HEK293 (cell line): ENCODE measurements at regions not wholly inside any gene's neighbourhood (a gene's known extent, or its start where the extent isn't known, plus 50 kb on each side); places are given as distances from the start of the nearest gene placed in this dataset.

Experiments used
- CTCF ChIA-PET: fragments of 350-600 bp; formaldehyde crosslinking; extraction: SDS; loops from one replicate; lab custom pipeline; 2021; ENCODE audit warnings: antibody characterized with exemption; lab: Yijun Ruan, JAX
- POLR2A ChIA-PET: fragments of 300-600 bp; formaldehyde crosslinking; extraction: SDS; loops from one replicate; lab custom pipeline; 2020; ENCODE audit warnings: antibody characterized with exemption, inconsistent platforms; lab: Yijun Ruan, JAX
- H3K27ac ChIP-seq: fragments of 200-500 bp; sonication (Bioruptor generic); 2 replicates; pipeline ENCODE4 v1.5.1; 2014; ENCODE audit warnings: low read depth, low read length, control low read depth, inconsistent platforms; ENCODE audit errors: extremely low read depth
- H3K36me3 ChIP-seq, 2 experiments: fragments of 200-500 bp in 1 of 2; sonication (Bioruptor generic) in 1 of 2; 1 replicate in 1 of 2; 2 replicates in 1 of 2; pipeline ENCODE4 v1.5.1; 2014 to 2017; ENCODE audit warnings: inconsistent platforms in 2 of 2, low read length in 2 of 2; ENCODE audit not compliant: control insufficient read depth in 2 of 2, insufficient read depth in 1 of 2
- H3K4me1 ChIP-seq: fragments of 200-500 bp; sonication (Bioruptor generic); 2 replicates; pipeline ENCODE4 v1.5.1; 2014; ENCODE audit warnings: mild to moderate bottlenecking, low read length, inconsistent platforms; ENCODE audit not compliant: control insufficient read depth, insufficient read depth
- H3K4me3 ChIP-seq: 2 replicates; pipeline ENCODE4 v1.5.1; 2011; ENCODE audit warnings: low read depth, mild to moderate bottlenecking, control low read depth, low read length, moderate library complexity
- H3K9me3 ChIP-seq: fragments of 200-500 bp; sonication (Bioruptor generic); 2 replicates; pipeline ENCODE4 v1.5.1; 2014; ENCODE audit warnings: low read depth, low read length, inconsistent platforms; ENCODE audit not compliant: control insufficient read depth, insufficient read depth
- GFI1B ChIP-seq: fragments of 450-650 bp; formaldehyde crosslinking; IDR thresholded peaks from 2 replicates; pipeline ENCODE4 v1.5.1; 2016; ENCODE audit warnings: missing biosample characterization, missing genetic modification characterization
- MEIS1 ChIP-seq: sonication (generic); formaldehyde crosslinking; IDR thresholded peaks from 2 replicates; pipeline ENCODE4 v1.8.1; 2022; ENCODE audit warnings: missing genetic modification reagents, mild to moderate bottlenecking, borderline replicate concordance
- OSR2 ChIP-seq: fragments of 450-650 bp; formaldehyde crosslinking; IDR thresholded peaks from 2 replicates; pipeline ENCODE4 v1.5.1; 2016; ENCODE audit warnings: missing biosample characterization, missing genetic modification characterization
- REPIN1 ChIP-seq: fragments of 450-650 bp; formaldehyde crosslinking; IDR thresholded peaks from 2 replicates; pipeline ENCODE4 v1.5.1; 2017; ENCODE audit warnings: missing biosample characterization, missing genetic modification characterization, low read depth
- TCF7L2 ChIP-seq: IDR thresholded peaks from 2 replicates; pipeline ENCODE4 v1.6.1; 2011; ENCODE audit warnings: low read depth, mild to moderate bottlenecking, inconsistent platforms, low read length, moderate library complexity, borderline replicate concordance
- ZNF112 ChIP-seq: fragments of 450-650 bp; formaldehyde crosslinking; IDR thresholded peaks from 2 replicates; pipeline ENCODE4 v1.5.0; 2017; ENCODE audit warnings: missing biosample characterization, missing genetic modification characterization
- ZNF157 ChIP-seq: fragments of 450-650 bp; formaldehyde crosslinking; IDR thresholded peaks from 2 replicates; pipeline ENCODE4 v1.5.1; 2016; ENCODE audit warnings: missing biosample characterization, missing genetic modification characterization
- ZNF175 ChIP-seq: fragments of 450-650 bp; formaldehyde crosslinking; IDR thresholded peaks from 2 replicates; pipeline ENCODE4 v1.5.1; 2016; ENCODE audit warnings: missing biosample characterization, missing genetic modification characterization
- ZNF23 ChIP-seq: fragments of 450-650 bp; formaldehyde crosslinking; IDR thresholded peaks from 2 replicates; pipeline ENCODE4 v1.5.1; 2016; ENCODE audit warnings: missing biosample characterization, missing genetic modification characterization, borderline replicate concordance
- ZNF239 ChIP-seq: fragments of 450-650 bp; formaldehyde crosslinking; IDR thresholded peaks from 2 replicates; pipeline ENCODE4 v1.5.1; 2016; ENCODE audit warnings: missing biosample characterization, missing genetic modification characterization
- ZNF274 ChIP-seq, 2 experiments: fragments of 200-500 bp in 1 of 2; fragments of 450-650 bp in 1 of 2; sonication (Bioruptor generic) in 1 of 2; formaldehyde crosslinking in 1 of 2; IDR thresholded peaks; 2 replicates each; pipeline versions ENCODE4 v1.5.1 to v1.6.1; 2014 to 2016; ENCODE audit warnings: borderline replicate concordance in 1 of 2, inconsistent platforms in 1 of 2, low read length in 1 of 2, missing biosample characterization in 1 of 2, missing genetic modification characterization in 1 of 2
- ZNF423 ChIP-seq: fragments of 450-650 bp; formaldehyde crosslinking; IDR thresholded peaks from 2 replicates; pipeline ENCODE4 v1.5.1; 2016; ENCODE audit warnings: missing biosample characterization, missing genetic modification characterization
- ZNF473 ChIP-seq: fragments of 450-650 bp; formaldehyde crosslinking; IDR thresholded peaks from 2 replicates; pipeline ENCODE4 v1.5.1; 2017; ENCODE audit warnings: missing biosample characterization, missing genetic modification characterization
- ZNF585B ChIP-seq: fragments of 450-650 bp; formaldehyde crosslinking; IDR thresholded peaks from 2 replicates; pipeline ENCODE4 v1.5.1; 2016; ENCODE audit warnings: missing biosample characterization, missing genetic modification characterization
- ZNF624 ChIP-seq: fragments of 450-650 bp; formaldehyde crosslinking; IDR thresholded peaks from 2 replicates; pipeline ENCODE4 v1.5.1; 2017; ENCODE audit warnings: missing biosample characterization, missing genetic modification characterization
- ZNF629 ChIP-seq: fragments of 450-650 bp; formaldehyde crosslinking; IDR thresholded peaks from 2 replicates; pipeline ENCODE4 v1.5.1; 2017; ENCODE audit warnings: missing biosample characterization, missing genetic modification characterization
- ZNF768 ChIP-seq: fragments of 450-650 bp; formaldehyde crosslinking; IDR thresholded peaks from 2 replicates; pipeline ENCODE4 v1.5.1; 2018; ENCODE audit warnings: missing biosample characterization, mild to moderate bottlenecking, missing genetic modification characterization
- ZNF837 ChIP-seq: fragments of 450-650 bp; formaldehyde crosslinking; IDR thresholded peaks from 2 replicates; pipeline ENCODE4 v1.5.1; 2016; ENCODE audit warnings: missing biosample characterization, missing genetic modification characterization
- TF ChIP-seq, protein P1 (sequence below): fragments of 450-650 bp; formaldehyde crosslinking; IDR thresholded peaks from 2 replicates; pipeline ENCODE4 v1.5.1; 2016; ENCODE audit warnings: missing biosample characterization, missing genetic modification characterization, low read depth
- TF ChIP-seq, protein P2 (sequence below): fragments of 450-650 bp; formaldehyde crosslinking; IDR thresholded peaks from 2 replicates; pipeline ENCODE4 v1.5.1; 2017; ENCODE audit warnings: missing biosample characterization, missing genetic modification characterization
- TF ChIP-seq, protein P3 (sequence below): fragments of 450-650 bp; formaldehyde crosslinking; IDR thresholded peaks from 2 replicates; pipeline ENCODE4 v1.5.1; 2016; ENCODE audit warnings: missing biosample characterization, missing genetic modification characterization

DNA sequence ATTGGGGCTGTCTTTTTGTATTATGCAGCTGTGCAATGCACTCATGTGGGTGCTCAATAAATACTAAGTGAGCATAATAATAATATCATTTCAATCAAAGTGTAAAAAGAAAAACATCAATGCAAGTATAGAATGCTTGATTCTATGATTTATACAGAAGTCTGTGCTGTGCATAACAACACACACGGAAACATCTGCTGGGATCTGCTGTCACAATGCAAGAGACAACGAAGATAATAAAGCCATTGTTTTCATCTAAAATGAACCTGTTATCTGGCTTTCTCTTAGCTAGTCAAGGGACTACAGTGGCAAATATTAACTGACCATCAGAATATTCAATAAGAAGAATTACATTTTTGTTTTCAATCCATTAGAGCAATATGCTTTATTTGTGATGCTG lies 1156.9 kb upstream of the MAP3K7 start:
- CTCF ChIA-PET: interaction anchor here (0.7 kb wide), 1 partner anchor 347 kb away, joined by 4 read pairs; no protein-coding TSS in a partner anchor
- H3K4me1 ChIP-seq: no peaks in the 10 kb centered on the region
- H3K27ac ChIP-seq: no peak overlapping the region
- no peak overlapping the region for H3K4me3 ChIP-seq
- POLR2A ChIA-PET: no interaction called here
- TF ChIP-seq MEIS1: no peak
- TF ChIP-seq, all 188 proteins: peak for 0
- H3K36me3 ChIP-seq: no peaks in the 10 kb centered on the region
- H3K9me3 ChIP-seq: no peaks in the 10 kb centered on the region

DNA sequence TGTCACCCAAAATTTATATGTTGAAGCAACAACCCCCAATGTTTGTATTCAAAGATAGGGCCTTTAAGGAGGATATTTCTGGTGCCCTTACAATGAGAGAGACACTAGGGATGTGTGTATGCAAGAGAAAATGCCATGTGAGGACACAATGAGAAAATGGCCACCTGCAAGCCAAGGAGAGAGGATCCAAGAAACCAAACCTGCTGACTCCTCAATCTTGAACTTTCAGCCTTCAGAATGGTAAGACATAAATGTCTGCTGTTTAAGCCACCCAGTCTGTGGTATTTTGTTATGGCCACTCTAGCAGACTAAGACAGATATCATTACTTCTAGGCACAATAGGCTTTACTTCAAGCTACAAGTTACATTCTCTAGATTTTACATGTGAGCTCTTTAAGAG lies 1145.1 kb upstream of the MAP3K7 start:
- no peak for TF ChIP-seq ZNF473 (tag by site-specific recombination)
- no peak for TF ChIP-seq ZNF23 (tag by site-specific recombination)
- TF ChIP-seq ZNF175 (tag by site-specific recombination): no peak
- no peak for TF ChIP-seq GFI1B
- no peak for TF ChIP-seq ZNF239 (tag by site-specific recombination)
- TF ChIP-seq ZNF837 (tag by site-specific recombination): no peak
- TF ChIP-seq TCF7L2: no peak
- no peak for TF ChIP-seq OSR2
- TF ChIP-seq ZNF624 (tag by site-specific recombination): no peak
- no peak for TF ChIP-seq ZNF157 (tag by site-specific recombination)
- TF ChIP-seq ZNF423 (tag by site-specific recombination): no peak
- TF ChIP-seq ZNF585B: no peak
- TF ChIP-seq, protein P1, sequence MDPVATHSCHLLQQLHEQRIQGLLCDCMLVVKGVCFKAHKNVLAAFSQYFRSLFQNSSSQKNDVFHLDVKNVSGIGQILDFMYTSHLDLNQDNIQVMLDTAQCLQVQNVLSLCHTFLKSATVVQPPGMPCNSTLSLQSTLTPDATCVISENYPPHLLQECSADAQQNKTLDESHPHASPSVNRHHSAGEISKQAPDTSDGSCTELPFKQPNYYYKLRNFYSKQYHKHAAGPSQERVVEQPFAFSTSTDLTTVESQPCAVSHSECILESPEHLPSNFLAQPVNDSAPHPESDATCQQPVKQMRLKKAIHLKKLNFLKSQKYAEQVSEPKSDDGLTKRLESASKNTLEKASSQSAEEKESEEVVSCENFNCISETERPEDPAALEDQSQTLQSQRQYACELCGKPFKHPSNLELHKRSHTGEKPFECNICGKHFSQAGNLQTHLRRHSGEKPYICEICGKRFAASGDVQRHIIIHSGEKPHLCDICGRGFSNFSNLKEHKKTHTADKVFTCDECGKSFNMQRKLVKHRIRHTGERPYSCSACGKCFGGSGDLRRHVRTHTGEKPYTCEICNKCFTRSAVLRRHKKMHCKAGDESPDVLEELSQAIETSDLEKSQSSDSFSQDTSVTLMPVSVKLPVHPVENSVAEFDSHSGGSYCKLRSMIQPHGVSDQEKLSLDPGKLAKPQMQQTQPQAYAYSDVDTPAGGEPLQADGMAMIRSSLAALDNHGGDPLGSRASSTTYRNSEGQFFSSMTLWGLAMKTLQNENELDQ: no peak
- no peak for TF ChIP-seq REPIN1 (tag by site-specific recombination)
- no peak for TF ChIP-seq ZNF629
- no peak for TF ChIP-seq ZNF112 (tag by site-specific recombination)
- no peak for TF ChIP-seq ZNF768 (tag by site-specific recombination)
- TF ChIP-seq, protein P2, sequence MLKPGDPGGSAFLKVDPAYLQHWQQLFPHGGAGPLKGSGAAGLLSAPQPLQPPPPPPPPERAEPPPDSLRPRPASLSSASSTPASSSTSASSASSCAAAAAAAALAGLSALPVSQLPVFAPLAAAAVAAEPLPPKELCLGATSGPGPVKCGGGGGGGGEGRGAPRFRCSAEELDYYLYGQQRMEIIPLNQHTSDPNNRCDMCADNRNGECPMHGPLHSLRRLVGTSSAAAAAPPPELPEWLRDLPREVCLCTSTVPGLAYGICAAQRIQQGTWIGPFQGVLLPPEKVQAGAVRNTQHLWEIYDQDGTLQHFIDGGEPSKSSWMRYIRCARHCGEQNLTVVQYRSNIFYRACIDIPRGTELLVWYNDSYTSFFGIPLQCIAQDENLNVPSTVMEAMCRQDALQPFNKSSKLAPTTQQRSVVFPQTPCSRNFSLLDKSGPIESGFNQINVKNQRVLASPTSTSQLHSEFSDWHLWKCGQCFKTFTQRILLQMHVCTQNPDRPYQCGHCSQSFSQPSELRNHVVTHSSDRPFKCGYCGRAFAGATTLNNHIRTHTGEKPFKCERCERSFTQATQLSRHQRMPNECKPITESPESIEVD (tag by site-specific recombination): no peak
- no peak for TF ChIP-seq ZNF274 (IDR thresholded peaks at IDR 0.05; ENCODE audit: low read length)
- no peak for TF ChIP-seq ZNF274 (tag by site-specific recombination; IDR thresholded peaks at IDR 0.05; ENCODE audit: borderline replicate concordance)
- TF ChIP-seq, protein P3, sequence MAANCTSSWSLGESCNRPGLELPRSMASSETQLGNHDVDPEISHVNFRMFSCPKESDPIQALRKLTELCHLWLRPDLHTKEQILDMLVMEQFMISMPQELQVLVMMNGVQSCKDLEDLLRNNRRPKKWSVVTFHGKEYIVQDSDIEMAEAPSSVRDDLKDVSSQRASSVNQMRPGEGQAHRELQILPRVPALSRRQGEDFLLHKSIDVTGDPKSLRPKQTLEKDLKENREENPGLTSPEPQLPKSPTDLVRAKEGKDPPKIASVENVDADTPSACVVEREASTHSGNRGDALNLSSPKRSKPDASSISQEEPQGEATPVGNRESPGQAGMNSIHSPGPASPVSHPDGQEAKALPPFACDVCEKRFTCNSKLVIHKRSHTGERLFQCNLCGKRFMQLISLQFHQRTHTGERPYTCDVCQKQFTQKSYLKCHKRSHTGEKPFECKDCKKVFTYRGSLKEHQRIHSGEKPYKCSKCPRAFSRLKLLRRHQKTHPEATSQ (tag by site-specific recombination): no peak
- Histone ChIP-seq H3K9me3 (no peaks in the 10 kb centered on the region), H3K4me1 (no peaks in the 10 kb centered on the region), H3K27ac (no peak overlapping the region), H3K4me3 (no peak overlapping the region), H3K36me3 (no peaks in the 10 kb centered on the region)
- ChIA-PET POLR2A (no interaction called here), CTCF (no interaction called here)
